ENCODE measurements at regions not wholly inside any gene's neighbourhood (a gene's known extent, or its start where the extent isn't known, plus 50 kb on each side); places are given as distances from the start of the nearest gene placed in this dataset.

- H3K27me3 ChIP-seq (ENCODE audit: control insufficient read depth, insufficient read depth, low read length): no peaks in the 10 kb centered on the region
- POLR2A ChIA-PET: no interaction called here
- CTCF ChIA-PET: interaction anchor here (0.9 kb wide), 1 partner anchor 17 kb away, joined by 3 read pairs; no protein-coding TSS in a partner anchor
- H3K27ac ChIP-seq (ENCODE audit: low read depth, low read length): no peak overlapping the region
- no peak overlapping the region for H3K4me3 ChIP-seq (ENCODE audit: low read depth, low read length)
- DNase-seq (ENCODE audit: low read depth, low spot score): no peak
- no peaks in the 10 kb centered on the region for H3K9me3 ChIP-seq (ENCODE audit: control insufficient read depth, insufficient read depth, low read length)
- no peak for TF ChIP-seq CTCF (IDR thresholded peaks at IDR 0.05; ENCODE audit: low read depth, low read length)
Observed at GRCh38 chr18:73318739-73319479, 451.1 kb upstream of the NETO1 start.

- CTCF ChIA-PET: no interaction called here
- POLR2A ChIA-PET: no interaction called here
- no peak for DNase-seq (ENCODE audit: low read depth, low spot score)
- no peaks in the 10 kb centered on the region; the same call in 1 of the 2 replicates for H3K9me3 ChIP-seq (ENCODE audit: control insufficient read depth, insufficient read depth, low read length)
- TF ChIP-seq CTCF (IDR thresholded peaks at IDR 0.05; ENCODE audit: low read depth, low read length): no peak
- no peak overlapping the region for H3K27ac ChIP-seq (ENCODE audit: low read depth, low read length)
- H3K27me3 ChIP-seq (ENCODE audit: control insufficient read depth, insufficient read depth, low read length): no peaks in the 10 kb centered on the region
- H3K4me3 ChIP-seq (ENCODE audit: low read depth, low read length): no peak overlapping the region
Observed at GRCh38 chr18:73316513-73316912, 448.7 kb upstream of the NETO1 start.

GRCh38 chr18:73315381-73315780 lies 447.6 kb upstream of the NETO1 start:
- Histone ChIP-seq H3K27me3 (ENCODE audit: control insufficient read depth, insufficient read depth, low read length) (no peaks in the 10 kb centered on the region), H3K4me3 (ENCODE audit: low read depth, low read length) (no peak overlapping the region), H3K9me3 (ENCODE audit: control insufficient read depth, insufficient read depth, low read length) (no peaks in the 10 kb centered on the region; the same call in 1 of the 2 replicates), H3K27ac (ENCODE audit: low read depth, low read length) (no peak overlapping the region)
- TF ChIP-seq CTCF (IDR thresholded peaks at IDR 0.05; ENCODE audit: low read depth, low read length): no peak
- CTCF ChIA-PET: no interaction called here
- no peak for DNase-seq (ENCODE audit: low read depth, low spot score)
- POLR2A ChIA-PET: no interaction called here

GRCh38 chr18:73313476-73313875 lies 445.7 kb upstream of the NETO1 start:
- Histone ChIP-seq H3K27ac (ENCODE audit: low read depth, low read length) (no peak overlapping the region), H3K9me3 (ENCODE audit: control insufficient read depth, insufficient read depth, low read length) (no peaks in the 10 kb centered on the region; the same call in 1 of the 2 replicates), H3K4me3 (ENCODE audit: low read depth, low read length) (no peak overlapping the region), H3K27me3 (ENCODE audit: control insufficient read depth, insufficient read depth, low read length) (no peaks in the 10 kb centered on the region)
- no peak for TF ChIP-seq CTCF (IDR thresholded peaks at IDR 0.05; ENCODE audit: low read depth, low read length)
- ChIA-PET POLR2A (no interaction called here), CTCF (no interaction called here)
- DNase-seq (ENCODE audit: low read depth, low spot score): no peak

- Histone ChIP-seq H3K27me3 (ENCODE audit: control insufficient read depth, insufficient read depth, low read length) (no peaks in the 10 kb centered on the region), H3K9me3 (ENCODE audit: control insufficient read depth, insufficient read depth, low read length) (no peaks in the 10 kb centered on the region), H3K27ac (ENCODE audit: low read depth, low read length) (no peak overlapping the region), H3K4me3 (ENCODE audit: low read depth, low read length) (no peak overlapping the region)
- DNase-seq (ENCODE audit: low read depth, low spot score): no peak
- ChIA-PET POLR2A (no interaction called here), CTCF (no interaction called here)
- TF ChIP-seq CTCF (IDR thresholded peaks at IDR 0.05; ENCODE audit: low read depth, low read length): no peak
Observed at GRCh38 chr18:73296686-73297085, 428.9 kb upstream of the NETO1 start.
